ENCODE measurements at regions not wholly inside any gene's neighbourhood (a gene's known extent, or its start where the extent isn't known, plus 50 kb on each side); places are given as distances from the start of the nearest gene placed in this dataset.

- no peak for TF ChIP-seq CSDC2 (CRISPR knock-in tag; IDR thresholded peaks at IDR 0.05)
- no peak for TF ChIP-seq ZFP3 (CRISPR knock-in tag; IDR thresholded peaks at IDR 0.05)
- no peak for TF ChIP-seq ESRRG (CRISPR knock-in tag; IDR thresholded peaks at IDR 0.05)
- TF ChIP-seq ISL1 (CRISPR knock-in tag; IDR thresholded peaks at IDR 0.05) = no peak
- TF ChIP-seq SNAI2 (CRISPR knock-in tag; IDR thresholded peaks at IDR 0.05) = no peak
- TF ChIP-seq, protein P1, sequence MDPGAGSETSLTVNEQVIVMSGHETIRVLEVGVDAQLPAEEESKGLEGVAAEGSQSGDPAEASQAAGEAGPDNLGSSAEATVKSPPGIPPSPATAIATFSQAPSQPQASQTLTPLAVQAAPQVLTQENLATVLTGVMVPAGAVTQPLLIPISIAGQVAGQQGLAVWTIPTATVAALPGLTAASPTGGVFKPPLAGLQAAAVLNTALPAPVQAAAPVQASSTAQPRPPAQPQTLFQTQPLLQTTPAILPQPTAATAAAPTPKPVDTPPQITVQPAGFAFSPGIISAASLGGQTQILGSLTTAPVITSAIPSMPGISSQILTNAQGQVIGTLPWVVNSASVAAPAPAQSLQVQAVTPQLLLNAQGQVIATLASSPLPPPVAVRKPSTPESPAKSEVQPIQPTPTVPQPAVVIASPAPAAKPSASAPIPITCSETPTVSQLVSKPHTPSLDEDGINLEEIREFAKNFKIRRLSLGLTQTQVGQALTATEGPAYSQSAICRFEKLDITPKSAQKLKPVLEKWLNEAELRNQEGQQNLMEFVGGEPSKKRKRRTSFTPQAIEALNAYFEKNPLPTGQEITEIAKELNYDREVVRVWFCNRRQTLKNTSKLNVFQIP (CRISPR knock-in tag; IDR thresholded peaks at IDR 0.05; ENCODE audit: borderline replicate concordance, low read depth) = no peak
- TF ChIP-seq, protein P2, sequence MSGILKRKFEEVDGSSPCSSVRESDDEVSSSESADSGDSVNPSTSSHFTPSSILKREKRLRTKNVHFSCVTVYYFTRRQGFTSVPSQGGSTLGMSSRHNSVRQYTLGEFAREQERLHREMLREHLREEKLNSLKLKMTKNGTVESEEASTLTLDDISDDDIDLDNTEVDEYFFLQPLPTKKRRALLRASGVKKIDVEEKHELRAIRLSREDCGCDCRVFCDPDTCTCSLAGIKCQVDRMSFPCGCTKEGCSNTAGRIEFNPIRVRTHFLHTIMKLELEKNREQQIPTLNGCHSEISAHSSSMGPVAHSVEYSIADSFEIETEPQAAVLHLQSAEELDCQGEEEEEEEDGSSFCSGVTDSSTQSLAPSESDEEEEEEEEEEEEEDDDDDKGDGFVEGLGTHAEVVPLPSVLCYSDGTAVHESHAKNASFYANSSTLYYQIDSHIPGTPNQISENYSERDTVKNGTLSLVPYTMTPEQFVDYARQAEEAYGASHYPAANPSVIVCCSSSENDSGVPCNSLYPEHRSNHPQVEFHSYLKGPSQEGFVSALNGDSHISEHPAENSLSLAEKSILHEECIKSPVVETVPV (CRISPR knock-in tag; IDR thresholded peaks at IDR 0.05) = no peak
- TF ChIP-seq ZC3H10 (CRISPR knock-in tag; IDR thresholded peaks at IDR 0.05) = no peak
- TF ChIP-seq, protein P3, sequence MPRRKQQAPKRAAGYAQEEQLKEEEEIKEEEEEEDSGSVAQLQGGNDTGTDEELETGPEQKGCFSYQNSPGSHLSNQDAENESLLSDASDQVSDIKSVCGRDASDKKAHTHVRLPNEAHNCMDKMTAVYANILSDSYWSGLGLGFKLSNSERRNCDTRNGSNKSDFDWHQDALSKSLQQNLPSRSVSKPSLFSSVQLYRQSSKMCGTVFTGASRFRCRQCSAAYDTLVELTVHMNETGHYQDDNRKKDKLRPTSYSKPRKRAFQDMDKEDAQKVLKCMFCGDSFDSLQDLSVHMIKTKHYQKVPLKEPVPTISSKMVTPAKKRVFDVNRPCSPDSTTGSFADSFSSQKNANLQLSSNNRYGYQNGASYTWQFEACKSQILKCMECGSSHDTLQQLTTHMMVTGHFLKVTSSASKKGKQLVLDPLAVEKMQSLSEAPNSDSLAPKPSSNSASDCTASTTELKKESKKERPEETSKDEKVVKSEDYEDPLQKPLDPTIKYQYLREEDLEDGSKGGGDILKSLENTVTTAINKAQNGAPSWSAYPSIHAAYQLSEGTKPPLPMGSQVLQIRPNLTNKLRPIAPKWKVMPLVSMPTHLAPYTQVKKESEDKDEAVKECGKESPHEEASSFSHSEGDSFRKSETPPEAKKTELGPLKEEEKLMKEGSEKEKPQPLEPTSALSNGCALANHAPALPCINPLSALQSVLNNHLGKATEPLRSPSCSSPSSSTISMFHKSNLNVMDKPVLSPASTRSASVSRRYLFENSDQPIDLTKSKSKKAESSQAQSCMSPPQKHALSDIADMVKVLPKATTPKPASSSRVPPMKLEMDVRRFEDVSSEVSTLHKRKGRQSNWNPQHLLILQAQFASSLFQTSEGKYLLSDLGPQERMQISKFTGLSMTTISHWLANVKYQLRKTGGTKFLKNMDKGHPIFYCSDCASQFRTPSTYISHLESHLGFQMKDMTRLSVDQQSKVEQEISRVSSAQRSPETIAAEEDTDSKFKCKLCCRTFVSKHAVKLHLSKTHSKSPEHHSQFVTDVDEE (CRISPR knock-in tag; IDR thresholded peaks at IDR 0.05) = no peak
- TF ChIP-seq ZNF70 (CRISPR knock-in tag; IDR thresholded peaks at IDR 0.05) = no peak
- no peak for TF ChIP-seq BACH2 (CRISPR knock-in tag; IDR thresholded peaks at IDR 0.05; ENCODE audit: borderline replicate concordance)
- TF ChIP-seq, protein P4, sequence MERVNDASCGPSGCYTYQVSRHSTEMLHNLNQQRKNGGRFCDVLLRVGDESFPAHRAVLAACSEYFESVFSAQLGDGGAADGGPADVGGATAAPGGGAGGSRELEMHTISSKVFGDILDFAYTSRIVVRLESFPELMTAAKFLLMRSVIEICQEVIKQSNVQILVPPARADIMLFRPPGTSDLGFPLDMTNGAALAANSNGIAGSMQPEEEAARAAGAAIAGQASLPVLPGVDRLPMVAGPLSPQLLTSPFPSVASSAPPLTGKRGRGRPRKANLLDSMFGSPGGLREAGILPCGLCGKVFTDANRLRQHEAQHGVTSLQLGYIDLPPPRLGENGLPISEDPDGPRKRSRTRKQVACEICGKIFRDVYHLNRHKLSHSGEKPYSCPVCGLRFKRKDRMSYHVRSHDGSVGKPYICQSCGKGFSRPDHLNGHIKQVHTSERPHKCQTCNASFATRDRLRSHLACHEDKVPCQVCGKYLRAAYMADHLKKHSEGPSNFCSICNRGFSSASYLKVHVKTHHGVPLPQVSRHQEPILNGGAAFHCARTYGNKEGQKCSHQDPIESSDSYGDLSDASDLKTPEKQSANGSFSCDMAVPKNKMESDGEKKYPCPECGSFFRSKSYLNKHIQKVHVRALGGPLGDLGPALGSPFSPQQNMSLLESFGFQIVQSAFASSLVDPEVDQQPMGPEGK (CRISPR knock-in tag; IDR thresholded peaks at IDR 0.05; ENCODE audit: borderline replicate concordance) = no peak
- no peak for TF ChIP-seq TOX (CRISPR knock-in tag; IDR thresholded peaks at IDR 0.05; ENCODE audit: borderline replicate concordance)
- TF ChIP-seq ZNF8 (CRISPR knock-in tag; IDR thresholded peaks at IDR 0.05) = no peak
- no peak for TF ChIP-seq PPARA (CRISPR knock-in tag; IDR thresholded peaks at IDR 0.05; ENCODE audit: borderline replicate concordance)
- TF ChIP-seq ARNTL (CRISPR knock-in tag; IDR thresholded peaks at IDR 0.05; ENCODE audit: borderline replicate concordance, low read depth) = no peak
- TF ChIP-seq OSR1 (CRISPR knock-in tag; IDR thresholded peaks at IDR 0.05) = no peak
- no peak for ATAC-seq
These were observed 428.0 kb downstream of the TMEM135 start for GRCh38 chr11:87465716-87466115.

- TF ChIP-seq ZNF70 (CRISPR knock-in tag; IDR thresholded peaks at IDR 0.05) (no peak), BACH2 (CRISPR knock-in tag; IDR thresholded peaks at IDR 0.05; ENCODE audit: borderline replicate concordance) (no peak), PPARA (CRISPR knock-in tag; IDR thresholded peaks at IDR 0.05; ENCODE audit: borderline replicate concordance) (no peak), CSDC2 (CRISPR knock-in tag; IDR thresholded peaks at IDR 0.05) (no peak), ARNTL (CRISPR knock-in tag; IDR thresholded peaks at IDR 0.05; ENCODE audit: borderline replicate concordance, low read depth) (no peak), ZC3H10 (CRISPR knock-in tag; IDR thresholded peaks at IDR 0.05) (no peak), ZNF565 (CRISPR knock-in tag; conservative IDR thresholded peaks at IDR 0.05; ENCODE audit: low read depth) (no peak), TOX (CRISPR knock-in tag; IDR thresholded peaks at IDR 0.05; ENCODE audit: borderline replicate concordance) (no peak), ZFP3 (CRISPR knock-in tag; IDR thresholded peaks at IDR 0.05) (no peak)
- TF ChIP-seq, protein P2 (CRISPR knock-in tag; IDR thresholded peaks at IDR 0.05) = no peak
- TF ChIP-seq, protein P3 (CRISPR knock-in tag; IDR thresholded peaks at IDR 0.05) = no peak
- TF ChIP-seq, protein P1 (CRISPR knock-in tag; IDR thresholded peaks at IDR 0.05; ENCODE audit: borderline replicate concordance, low read depth) = no peak
- TF ChIP-seq, protein P5, sequence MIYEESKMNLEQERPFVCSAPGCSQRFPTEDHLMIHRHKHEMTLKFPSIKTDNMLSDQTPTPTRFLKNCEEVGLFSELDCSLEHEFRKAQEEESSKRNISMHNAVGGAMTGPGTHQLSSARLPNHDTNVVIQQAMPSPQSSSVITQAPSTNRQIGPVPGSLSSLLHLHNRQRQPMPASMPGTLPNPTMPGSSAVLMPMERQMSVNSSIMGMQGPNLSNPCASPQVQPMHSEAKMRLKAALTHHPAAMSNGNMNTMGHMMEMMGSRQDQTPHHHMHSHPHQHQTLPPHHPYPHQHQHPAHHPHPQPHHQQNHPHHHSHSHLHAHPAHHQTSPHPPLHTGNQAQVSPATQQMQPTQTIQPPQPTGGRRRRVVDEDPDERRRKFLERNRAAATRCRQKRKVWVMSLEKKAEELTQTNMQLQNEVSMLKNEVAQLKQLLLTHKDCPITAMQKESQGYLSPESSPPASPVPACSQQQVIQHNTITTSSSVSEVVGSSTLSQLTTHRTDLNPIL (CRISPR knock-in tag; IDR thresholded peaks at IDR 0.05; ENCODE audit: low read depth) = no peak
- 0 out of 3 replicates have a peak, but pooled peaks have one; percentile 26 for ATAC-seq
These were observed 425.9 kb downstream of the TMEM135 start for GRCh38 chr11:87463486-87464102.
